Kidney capillary endothelial cell (primary cell): ENCODE measurements at regions not wholly inside any gene's neighbourhood (a gene's known extent, or its start where the extent isn't known, plus 50 kb on each side); places are given as distances from the start of the nearest gene placed in this dataset.
"Not testable (repeated sequence)": the region's sequence is repeated elsewhere in the genome, so short reads cannot be mapped to it uniquely, and the experiment has no call there.

Experiments used
- DNase-seq: peaks from one replicate; pipeline ENCODE4 v3.0.0-alpha.2; 2018; ENCODE audit warnings: low spot score

DNA sequence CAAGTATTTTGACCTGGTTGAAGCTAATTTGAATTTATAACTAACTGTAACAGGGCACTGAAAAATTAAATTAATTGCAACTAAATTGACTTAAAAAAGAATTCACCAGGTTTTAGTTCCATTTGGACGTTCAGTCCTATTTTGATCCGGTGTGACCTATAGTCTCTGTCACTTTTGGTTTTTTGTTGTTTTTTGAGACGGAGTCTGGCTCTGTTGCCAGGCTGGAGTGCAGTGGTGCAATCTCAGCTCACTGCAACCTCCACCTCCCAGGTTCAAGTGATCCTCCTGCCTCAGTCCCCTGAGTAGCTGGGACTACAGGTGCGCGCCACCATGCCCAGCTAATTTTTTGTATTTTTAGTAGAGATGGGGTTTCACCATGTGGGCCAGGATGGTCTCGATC lies 91.2 kb downstream of the GADD45G start:
- DNase-seq, result not testable (repeated sequence)

GRCh38 chr9:89696780-89697179 lies 92.0 kb downstream of the GADD45G start:
- no peak for DNase-seq

- DNase-seq, result no peak
Observed at GRCh38 chr9:89697553-89697952, 92.7 kb downstream of the GADD45G start.

DNA sequence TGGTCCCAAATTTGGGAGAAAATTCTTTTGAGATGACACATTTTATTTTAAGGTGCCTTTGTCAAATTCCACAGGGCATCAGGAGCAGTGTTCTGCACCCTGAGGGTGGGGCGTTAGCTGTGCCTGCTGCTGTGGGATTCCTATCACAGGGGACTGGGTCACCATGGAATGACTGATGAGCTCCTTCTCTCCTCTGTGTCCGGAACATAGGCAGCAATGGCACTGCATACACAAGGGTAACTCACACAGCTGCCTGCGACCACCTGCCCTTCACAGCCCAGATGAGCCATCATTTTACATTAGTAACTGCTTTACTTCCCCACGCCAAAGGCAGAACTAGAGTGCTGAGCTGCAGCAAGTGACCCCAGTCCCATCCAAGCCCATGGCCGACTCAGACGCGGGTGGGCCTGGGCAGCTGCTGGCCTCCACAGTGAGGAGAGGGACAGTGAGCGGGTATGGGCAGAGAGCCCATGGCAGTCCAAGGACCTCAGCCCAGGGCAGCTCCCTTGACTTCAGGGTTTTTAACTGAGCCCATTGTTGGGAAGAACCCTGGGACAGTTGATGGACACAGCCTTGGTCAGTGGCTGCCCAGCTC lies 93.7 kb downstream of the GADD45G start:
- no peak for DNase-seq

DNA sequence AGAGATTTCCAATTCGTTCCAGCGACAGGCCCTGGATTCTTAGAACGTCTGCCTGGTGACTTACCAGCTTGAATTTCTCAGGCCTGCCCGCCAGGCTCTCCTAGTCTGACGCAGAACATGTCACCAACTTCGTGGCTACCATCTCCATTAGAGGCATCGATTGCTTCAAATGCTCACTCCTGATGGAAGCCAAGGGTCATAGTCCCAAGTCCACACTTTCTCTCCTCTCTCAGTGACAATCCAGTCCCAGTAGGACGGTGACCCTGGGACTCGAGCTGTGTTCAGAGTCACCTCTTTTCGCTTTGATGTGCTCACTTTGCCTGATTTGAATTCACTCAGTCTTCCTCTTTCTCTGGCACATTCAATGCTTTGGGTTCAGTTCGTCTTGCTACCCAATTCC lies 94.8 kb downstream of the GADD45G start:
- DNase-seq, result no peak

- no peak for DNase-seq
Observed at GRCh38 chr9:89701221-89701798, 96.5 kb downstream of the GADD45G start.

DNA sequence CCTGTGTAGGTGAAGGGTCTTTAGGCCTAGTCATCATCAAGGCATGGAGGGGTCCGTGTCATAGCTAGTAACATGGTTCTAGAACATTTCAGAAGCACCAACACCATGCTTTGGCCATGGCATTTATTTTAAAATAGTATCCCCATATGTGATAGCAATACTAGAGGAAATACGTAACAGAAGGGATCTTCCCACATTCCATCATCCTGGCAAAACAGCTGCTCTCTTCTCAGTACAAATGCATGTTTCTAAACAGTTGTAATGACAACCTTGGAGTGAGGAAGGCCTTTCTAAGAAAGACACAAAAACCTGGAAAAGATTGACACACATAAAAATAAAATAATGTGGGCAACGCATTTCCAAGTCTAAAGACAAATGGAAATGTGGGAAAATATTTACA lies 97.6 kb downstream of the GADD45G start:
- DNase-seq, result no peak

GRCh38 chr9:89705651-89706050 lies 100.8 kb downstream of the GADD45G start:
- no peak for DNase-seq

DNA sequence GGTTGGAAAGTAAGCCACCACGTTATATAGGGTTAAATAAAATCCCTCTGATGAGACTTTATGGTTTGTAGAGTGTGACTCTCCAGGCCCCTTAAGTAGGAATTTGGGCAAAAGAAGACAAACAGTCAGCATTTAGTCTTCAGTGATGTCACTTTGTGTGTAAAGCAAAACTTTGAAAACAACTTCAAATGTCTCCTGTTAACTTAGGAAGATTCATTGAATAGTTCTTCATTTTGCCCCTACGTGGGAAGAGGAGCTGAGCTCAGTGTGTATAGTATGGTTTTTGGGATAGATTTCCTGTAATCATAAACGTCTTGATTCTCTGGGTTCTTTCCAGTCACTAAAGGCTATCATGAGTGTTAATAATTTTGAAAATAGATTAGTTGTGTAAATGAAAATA lies 101.3 kb downstream of the GADD45G start:
- DNase-seq, result no peak

GRCh38 chr9:89706731-89707191 lies 101.9 kb downstream of the GADD45G start:
- no peak for DNase-seq

GRCh38 chr9:89710697-89711096 lies 105.9 kb downstream of the GADD45G start:
- peak; percentile 82 for DNase-seq

GRCh38 chr9:89711866-89712265 lies 107.1 kb downstream of the GADD45G start:
- DNase-seq, result no peak

- DNase-seq, result no peak
Observed at GRCh38 chr9:89712283-89712682, 107.5 kb downstream of the GADD45G start.

GRCh38 chr9:89714321-89714720 lies 109.5 kb downstream of the GADD45G start:
- no peak for DNase-seq

- no peak for DNase-seq
Observed at GRCh38 chr9:89715318-89715858, 110.6 kb downstream of the GADD45G start.

DNA sequence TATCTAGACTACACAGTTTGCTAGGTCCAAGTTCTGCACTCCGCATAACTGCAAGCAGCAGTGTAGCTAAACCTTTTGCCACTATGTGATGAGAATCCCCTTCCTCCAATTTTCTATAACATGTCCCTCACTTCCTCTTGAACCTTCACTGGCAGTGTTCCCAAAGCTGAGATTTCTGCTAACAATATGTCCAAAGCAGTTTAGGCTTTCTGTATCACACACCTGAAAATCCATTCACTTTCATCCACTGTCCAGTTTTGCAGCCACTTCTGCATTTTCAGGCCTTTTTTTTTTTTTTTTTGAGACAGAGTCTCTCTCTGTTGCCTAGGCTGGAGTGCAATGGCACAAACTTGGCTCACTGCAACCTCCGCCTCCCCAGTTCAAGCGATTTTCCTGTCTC lies 111.1 kb downstream of the GADD45G start:
- DNase-seq, result no peak

GRCh38 chr9:89716559-89716958 lies 111.7 kb downstream of the GADD45G start:
- DNase-seq, result no peak

DNA sequence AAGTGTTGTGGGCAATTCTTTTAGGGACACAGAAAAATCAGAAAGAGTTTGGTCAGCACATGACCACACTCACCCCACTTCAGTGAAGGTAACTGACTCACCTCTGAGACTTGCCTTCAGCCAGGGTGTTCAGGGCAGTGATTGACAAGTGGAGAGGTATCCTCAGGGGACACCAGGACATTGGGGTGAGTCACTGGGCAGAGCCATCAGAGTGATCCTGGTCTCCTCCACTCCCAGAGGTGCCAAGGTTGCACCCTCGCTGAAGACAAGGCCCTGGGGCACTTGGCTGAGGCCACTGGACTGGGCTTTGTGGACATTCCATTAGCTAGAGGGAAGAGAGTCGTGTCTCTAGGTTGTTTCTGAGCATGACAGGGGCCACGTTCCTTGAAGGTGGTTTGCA lies 113.4 kb downstream of the GADD45G start:
- no peak for DNase-seq

- no peak for DNase-seq
Observed at GRCh38 chr9:89718651-89719050, 113.8 kb downstream of the GADD45G start.

- no peak for DNase-seq
Observed at GRCh38 chr9:89719202-89719601, 114.4 kb downstream of the GADD45G start.

- DNase-seq, result no peak
Observed at GRCh38 chr9:89720696-89721175, 115.9 kb downstream of the GADD45G start.

DNA sequence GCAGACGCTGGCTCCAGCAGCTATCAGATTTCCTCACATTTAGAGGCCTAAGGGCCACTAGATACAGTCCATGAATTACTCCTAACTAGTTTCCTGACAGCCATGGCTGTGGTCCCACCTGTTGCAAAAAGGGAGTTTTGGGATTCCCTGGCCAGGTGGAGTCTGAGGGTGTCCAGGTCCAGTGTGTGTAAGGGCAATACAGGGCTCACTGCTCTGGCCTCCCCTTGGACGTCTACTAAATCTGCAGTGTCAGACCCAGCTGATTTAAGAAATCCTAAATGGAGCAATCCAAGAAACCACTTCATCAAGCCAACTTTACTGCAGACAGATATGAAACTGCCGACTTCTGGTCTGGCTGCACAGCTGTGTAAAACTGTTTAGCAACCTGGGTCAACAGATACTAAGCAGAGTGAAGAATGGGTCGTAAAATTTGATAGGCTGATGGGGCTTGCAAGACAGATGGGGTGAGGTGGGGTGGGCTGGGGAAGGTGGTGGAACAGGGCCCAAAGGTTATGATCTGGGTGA lies 116.4 kb downstream of the GADD45G start:
- no peak for DNase-seq

GRCh38 chr9:89721971-89722530 lies 117.2 kb downstream of the GADD45G start:
- no peak for DNase-seq
